ENCODE measurements at regions not wholly inside any gene's neighbourhood (a gene's known extent, or its start where the extent isn't known, plus 50 kb on each side); places are given as distances from the start of the nearest gene placed in this dataset.
"Not testable (repeated sequence)": the region's sequence is repeated elsewhere in the genome, so short reads cannot be mapped to it uniquely, and the experiment has no call there.

- DNase-seq, result peak; percentile 91
Measured at GRCh38 chr5:17831279-17831678, 197.0 kb downstream of the TAF11L14 start.

DNA sequence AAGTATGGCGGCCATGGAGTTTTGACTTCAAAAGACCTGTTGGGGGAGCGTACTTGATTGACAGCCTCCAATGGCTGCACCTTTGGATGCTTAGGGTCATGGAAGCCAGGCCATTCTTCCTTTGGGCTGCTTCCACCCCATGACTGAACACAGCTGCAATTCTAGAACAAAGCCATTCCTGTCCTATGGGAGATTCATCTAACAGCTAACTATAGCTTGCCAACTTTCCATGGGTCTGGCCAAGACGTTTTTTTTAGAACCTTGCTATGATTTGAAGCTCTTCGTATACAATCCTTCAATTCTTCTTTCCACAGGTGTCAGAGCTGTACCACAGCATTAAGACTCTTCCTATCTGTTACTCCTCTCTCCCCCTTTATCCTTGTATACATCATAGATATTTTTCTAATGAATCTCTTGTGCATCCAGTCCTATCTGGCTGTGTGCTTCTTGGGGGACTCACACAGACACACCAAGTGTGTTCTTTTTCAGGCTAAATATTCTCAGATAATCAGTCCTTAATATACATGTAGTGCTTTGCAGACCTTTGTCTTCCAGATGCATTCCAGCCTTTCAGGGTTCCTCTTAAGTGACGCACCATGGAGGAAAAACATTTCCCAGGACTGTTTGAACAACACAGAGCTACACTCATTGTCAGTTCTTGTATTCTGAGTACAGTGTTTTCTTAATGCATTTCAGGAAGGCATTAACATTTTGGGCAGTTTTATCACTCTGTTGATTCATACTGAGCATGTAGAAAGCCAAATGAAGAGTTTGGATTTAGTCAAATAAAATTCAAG is 198.9 kb downstream of the TAF11L14 start:
- no peak for DNase-seq

DNA sequence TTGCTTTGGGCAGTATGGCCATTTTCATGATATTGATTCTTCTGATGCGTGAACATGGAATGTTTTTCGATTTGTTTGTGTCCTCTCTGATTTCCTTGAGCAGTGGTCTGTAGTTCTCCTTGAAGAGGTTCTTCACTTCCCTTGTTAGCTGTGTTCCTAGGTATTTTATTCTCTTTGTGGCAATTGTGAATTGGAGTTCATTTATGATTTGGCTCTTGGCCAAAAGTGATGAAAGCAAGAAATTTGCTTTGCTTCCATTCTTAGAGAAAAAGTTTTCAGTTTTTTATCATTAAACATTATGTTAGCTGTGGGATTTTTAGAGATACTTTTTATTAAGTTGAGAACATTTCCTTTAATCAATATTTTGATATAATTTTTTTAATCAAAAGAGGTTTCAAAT is 203.5 kb downstream of the TAF11L14 start:
- no peak for DNase-seq

DNA sequence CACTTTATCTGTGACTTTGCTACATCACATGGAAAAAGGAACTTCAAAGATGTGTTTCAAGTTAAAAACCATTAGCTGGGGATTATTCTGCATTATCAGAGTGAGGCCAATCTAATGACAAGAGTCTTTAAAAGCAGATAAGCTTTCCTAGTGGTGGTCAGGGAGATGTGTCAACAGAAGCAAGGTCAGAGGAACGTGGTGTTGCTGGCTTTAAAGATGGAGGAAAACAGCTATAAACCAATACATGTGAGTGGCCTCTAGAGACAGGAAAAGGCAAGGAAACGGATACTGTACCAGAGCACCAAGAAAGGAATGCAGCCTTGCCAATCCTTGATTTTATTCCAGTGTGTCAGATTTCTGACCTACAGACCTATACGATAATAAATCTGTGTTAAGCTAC is 204.2 kb downstream of the TAF11L14 start:
- no peak for DNase-seq

GRCh38 chr5:17839848-17840247 is 205.6 kb downstream of the TAF11L14 start:
- DNase-seq, result no peak

DNA sequence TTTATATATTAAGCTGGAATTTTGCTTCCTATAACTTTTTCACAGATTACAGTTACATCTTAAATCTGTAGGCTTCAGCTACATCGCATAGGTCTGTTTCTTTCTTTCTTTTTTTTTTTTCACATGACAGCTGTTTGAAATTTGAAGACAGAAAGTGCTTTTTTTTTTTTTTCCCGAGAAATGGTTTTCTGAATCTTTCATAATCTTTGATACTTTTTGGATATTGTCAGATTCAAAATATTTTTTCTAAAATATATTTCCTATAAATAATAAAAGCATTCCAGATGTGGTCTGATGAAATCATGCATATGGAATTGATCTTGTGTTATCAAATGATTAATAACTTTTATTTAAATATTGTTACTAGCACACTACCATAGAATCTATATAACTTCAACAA is 212.2 kb downstream of the TAF11L14 start:
- peak; percentile 63 for DNase-seq

DNA sequence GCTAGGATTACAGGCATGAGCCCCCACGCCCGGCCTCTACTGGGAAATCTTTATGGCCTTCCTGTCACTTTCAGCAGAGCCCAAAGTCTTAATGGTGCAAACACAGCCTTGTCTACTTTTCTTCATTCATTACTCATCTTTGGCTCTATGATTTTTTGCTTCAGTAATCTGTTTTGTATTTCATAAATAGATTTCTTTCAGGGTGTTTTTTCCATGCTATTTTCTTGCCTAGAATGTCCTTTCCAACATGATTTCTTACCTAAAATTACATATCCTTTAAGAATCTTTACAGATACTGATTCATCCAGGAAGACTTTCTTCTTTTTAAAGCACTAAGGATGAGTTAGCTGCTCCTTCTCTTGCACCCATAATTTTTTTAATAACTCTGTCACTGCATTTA is 213.0 kb downstream of the TAF11L14 start:
- peak; percentile 47 for DNase-seq

DNA sequence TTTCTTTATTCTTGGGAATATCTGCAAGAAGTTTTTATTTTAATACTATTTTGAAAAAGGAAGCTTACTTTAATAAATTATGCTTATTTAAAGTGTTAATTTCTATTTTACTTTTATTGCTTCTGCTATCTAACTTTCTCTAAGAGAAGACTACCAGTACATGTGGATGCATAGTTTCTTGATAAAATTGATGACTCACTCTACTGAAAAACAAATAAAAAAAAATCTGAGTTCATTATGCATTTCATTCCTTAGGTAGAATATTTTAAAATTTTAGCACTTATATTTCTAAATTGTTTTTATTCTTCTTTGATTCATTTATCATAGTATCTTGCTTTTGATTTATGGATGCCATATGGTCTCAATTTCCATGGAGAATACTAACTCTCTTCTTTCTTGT is 217.9 kb downstream of the TAF11L14 start:
- peak; percentile 45 for DNase-seq

GRCh38 chr5:17852740-17853139 is 218.5 kb downstream of the TAF11L14 start:
- no peak for DNase-seq

GRCh38 chr5:17854901-17855300 is 220.6 kb downstream of the TAF11L14 start:
- no peak for DNase-seq

- no peak for DNase-seq
Measured at GRCh38 chr5:17860660-17861315, 226.5 kb downstream of the TAF11L14 start.

DNA sequence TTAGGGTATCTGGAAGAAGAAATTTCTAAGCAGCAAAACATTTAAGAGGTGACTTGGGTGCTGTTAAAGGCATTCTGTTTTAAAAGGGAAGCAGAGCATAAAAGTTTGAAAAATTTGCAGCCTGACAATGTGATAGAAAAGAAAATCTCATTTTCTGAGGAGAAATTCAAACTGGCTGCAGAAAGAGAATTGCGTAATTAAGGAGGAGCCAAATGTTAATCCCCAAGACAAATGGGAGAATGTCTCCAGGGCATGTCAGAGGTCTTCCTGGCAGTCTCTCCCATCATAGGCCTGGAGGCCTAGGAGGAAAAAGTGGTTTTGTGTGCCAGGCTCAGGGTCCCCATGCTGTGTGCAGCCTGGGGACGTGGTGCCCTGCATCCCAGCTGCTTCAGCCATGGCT is 230.6 kb downstream of the TAF11L14 start:
- not testable (repeated sequence) for DNase-seq

- DNase-seq, result not testable (repeated sequence)
Measured at GRCh38 chr5:17865966-17866365, 231.7 kb downstream of the TAF11L14 start.

DNA sequence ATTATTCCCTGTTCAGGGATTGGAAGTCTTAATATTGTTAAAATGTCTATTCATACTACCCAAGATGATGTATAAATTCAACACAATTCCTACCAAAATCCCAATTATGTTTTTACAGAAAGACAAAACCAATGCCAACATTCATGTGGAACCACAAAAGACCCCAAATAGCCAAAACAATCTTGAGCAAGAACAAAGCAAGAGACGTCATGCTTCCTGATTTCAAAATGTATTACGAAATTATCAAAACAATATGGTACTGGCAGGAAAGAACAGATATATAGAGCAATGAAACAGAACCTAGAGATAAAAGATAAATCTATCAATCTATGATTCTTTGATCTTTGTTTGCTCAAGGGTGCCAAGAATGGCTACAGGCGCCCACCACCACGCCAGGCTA is 237.9 kb downstream of the TAF11L14 start:
- DNase-seq, result no peak

GRCh38 chr5:17878541-17878940 is 244.3 kb downstream of the TAF11L14 start:
- DNase-seq, result no peak

DNA sequence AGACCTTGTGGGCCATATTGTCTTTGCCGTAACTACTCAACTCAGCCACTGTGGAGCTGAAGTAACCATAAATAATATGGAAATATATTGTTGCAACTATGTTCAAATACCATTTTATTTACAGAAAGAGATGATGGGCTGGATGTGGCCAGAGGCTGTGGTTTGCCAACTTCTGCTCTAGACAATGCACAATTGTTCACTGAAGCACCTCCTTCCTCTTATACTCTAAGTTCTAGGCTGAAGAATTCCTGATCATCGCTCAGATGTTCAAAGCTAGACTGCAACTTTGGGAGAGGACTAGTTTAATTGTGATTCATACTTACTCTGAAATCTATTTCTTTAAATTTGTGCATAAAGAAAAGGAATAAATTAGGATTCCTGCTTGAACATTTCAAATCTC is 245.0 kb downstream of the TAF11L14 start:
- DNase-seq, result no peak

DNA sequence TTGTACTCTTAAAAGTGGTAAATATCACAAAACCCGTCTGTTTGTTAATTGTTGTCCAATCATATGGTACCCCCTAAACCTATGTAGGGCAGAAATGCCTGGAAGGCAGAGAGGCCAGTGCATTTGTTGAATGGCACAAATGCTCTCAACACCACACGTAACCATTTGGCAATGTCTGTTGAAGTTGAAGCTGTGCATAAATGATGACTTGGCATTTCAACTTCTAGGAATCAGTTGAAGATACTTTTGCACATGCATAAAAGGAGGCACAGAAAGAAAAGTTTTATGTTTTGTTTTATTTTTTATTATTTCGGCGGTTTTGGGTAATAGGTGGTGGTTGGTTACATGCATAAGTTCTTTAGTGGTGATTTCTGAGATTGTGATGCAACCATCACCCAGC is 246.6 kb downstream of the TAF11L14 start:
- no peak for DNase-seq

DNA sequence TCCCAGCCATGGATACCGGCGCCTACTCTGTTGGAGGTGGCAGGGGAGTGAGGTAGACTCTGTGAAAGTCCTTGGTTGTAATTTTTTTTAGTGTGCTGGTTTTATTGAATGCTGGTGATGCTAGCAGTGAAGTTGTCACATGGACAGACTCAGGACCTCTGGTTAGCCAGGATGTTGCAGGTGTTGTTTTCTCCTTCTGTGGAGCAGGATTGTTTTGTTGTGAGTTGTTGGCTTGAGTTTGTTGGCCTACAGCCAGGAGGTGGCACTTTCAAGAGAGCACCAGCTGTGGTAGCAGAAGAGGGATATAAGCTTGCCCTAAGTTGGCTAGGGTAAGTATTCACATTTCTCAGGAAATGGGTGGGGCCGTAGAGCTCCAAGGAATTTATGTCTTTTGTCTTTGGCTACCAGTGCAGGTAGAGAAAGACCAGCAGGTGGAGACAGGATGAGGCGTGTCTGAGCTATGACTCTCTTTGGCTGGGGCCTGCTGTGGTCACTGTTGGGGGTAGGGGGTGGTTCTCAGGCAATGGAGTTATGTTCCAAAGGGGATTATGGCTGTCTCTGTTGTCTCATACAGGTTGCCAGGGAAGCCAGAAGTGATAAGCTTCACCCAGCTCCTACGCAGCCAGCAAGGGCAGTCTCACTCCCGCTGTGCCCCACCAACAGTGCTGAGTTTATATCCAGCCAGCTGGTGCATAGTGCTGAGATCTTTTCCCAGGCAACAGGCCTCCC is 248.7 kb downstream of the TAF11L14 start:
- DNase-seq, result peak; percentile 98

GRCh38 chr5:17888155-17888554 is 253.9 kb downstream of the TAF11L14 start:
- DNase-seq, result no peak

DNA sequence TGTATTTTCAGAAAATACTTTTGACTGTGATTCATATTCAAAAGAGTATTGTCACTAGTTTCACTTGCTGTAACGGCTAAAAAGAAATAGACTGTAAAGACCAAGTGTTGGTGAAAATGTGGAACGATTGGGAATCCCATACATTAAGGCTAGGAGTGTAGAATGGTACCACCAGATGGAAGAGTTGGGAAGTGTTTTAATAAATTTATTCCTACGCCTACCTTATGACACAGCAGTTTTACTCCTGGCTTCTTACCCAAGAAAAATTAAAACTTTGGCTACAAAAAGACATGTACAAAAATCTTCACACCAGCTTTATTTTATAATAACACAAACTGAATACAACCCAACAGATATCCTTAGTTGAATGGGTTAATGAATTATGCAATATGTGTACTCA is 256.2 kb downstream of the TAF11L14 start:
- no peak for DNase-seq

- no peak for DNase-seq
Measured at GRCh38 chr5:17891881-17892280, 257.6 kb downstream of the TAF11L14 start.

GRCh38 chr5:17893026-17893635 is 258.9 kb downstream of the TAF11L14 start:
- DNase-seq, result no peak

DNA sequence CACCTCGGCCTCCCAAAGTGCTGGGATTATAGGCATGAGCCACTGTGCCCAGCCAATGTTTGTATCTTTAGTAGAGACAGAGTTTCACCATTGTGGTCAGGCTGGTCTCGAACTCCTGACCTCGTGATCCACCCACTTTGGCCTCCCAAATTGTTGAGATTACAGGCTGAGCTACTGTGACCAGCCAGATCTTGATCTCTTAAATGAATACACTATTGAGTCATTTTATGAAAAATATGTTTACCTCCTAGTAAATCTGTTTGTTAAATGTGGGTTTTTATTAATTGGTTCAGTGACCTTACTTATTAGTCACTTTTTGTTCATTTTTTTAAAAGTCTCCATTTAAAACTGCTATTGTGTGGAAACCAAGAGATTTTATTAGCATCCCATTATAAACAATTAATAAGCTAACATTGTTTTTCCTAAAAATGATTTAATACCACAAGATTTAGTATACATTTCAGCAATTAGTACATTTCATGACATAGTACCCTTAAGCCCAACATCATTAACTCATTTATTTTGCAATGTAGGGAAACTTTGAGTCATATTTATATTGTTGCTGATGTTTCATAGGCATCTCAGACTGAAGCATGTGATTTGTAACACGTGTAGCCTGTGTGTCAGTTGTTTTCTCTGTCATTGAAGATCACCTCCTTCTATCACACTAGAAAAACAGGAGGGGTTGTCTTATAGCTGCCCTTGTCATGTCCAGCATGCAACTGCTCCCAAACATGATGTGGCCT is 261.2 kb downstream of the TAF11L14 start:
- no peak for DNase-seq
